Effector CD8-positive, alpha-beta T cell (primary cell): ENCODE measurements at regions not wholly inside any gene's neighbourhood (a gene's known extent, or its start where the extent isn't known, plus 50 kb on each side); places are given as distances from the start of the nearest gene placed in this dataset.
"Not testable (repeated sequence)": the region's sequence is repeated elsewhere in the genome, so short reads cannot be mapped to it uniquely, and the experiment has no call there.

ENCODE experiments used
- DNase-seq: peaks from one replicate; lab custom pipeline; 2025; lab: John Stamatoyannopoulos, UW

- no peak for DNase-seq
These were observed 87.7 kb downstream of the UTP18 start for GRCh38 chr17:51347851-51348584.

GRCh38 chr17:51351080-51351479, 90.7 kb downstream of the UTP18 start:
- no peak for DNase-seq

GRCh38 chr17:51351890-51352289, 91.5 kb downstream of the UTP18 start:
- no peak for DNase-seq

GRCh38 chr17:51352798-51353197, 92.5 kb downstream of the UTP18 start:
- no peak for DNase-seq

GRCh38 chr17:51353296-51353695, 93.0 kb downstream of the UTP18 start:
- DNase-seq, result no peak

- DNase-seq, result no peak
These were observed 94.6 kb downstream of the UTP18 start for GRCh38 chr17:51354936-51355335.

- no peak for DNase-seq
These were observed 95.4 kb downstream of the UTP18 start for GRCh38 chr17:51355441-51356410.

GRCh38 chr17:51359055-51359454, 98.7 kb downstream of the UTP18 start:
- DNase-seq, result no peak

- no peak for DNase-seq
These were observed 102.7 kb downstream of the UTP18 start for GRCh38 chr17:51362811-51363585.

GRCh38 chr17:51365090-51365489, 104.7 kb downstream of the UTP18 start:
- DNase-seq, result no peak

GRCh38 chr17:51366866-51367265, 106.5 kb downstream of the UTP18 start:
- DNase-seq, result no peak

GRCh38 chr17:51367836-51368235, 107.5 kb downstream of the UTP18 start:
- not testable (repeated sequence) for DNase-seq

- no peak for DNase-seq
These were observed 111.4 kb downstream of the UTP18 start for GRCh38 chr17:51371732-51372151.

GRCh38 chr17:51372345-51373004, 112.1 kb downstream of the UTP18 start:
- no peak for DNase-seq

- DNase-seq, result no peak
These were observed 113.3 kb downstream of the UTP18 start for GRCh38 chr17:51373489-51374152.

GRCh38 chr17:51374209-51374608, 113.9 kb downstream of the UTP18 start:
- DNase-seq, result no peak

GRCh38 chr17:51375771-51376170, 115.4 kb downstream of the UTP18 start:
- DNase-seq, result no peak

- DNase-seq, result no peak
These were observed 116.4 kb downstream of the UTP18 start for GRCh38 chr17:51376739-51377138.

- no peak for DNase-seq
These were observed 120.9 kb downstream of the UTP18 start for GRCh38 chr17:51381262-51381661.

GRCh38 chr17:51385208-51385607, 124.9 kb downstream of the UTP18 start:
- no peak for DNase-seq

- DNase-seq, result no peak
These were observed 127.2 kb downstream of the UTP18 start for GRCh38 chr17:51387582-51387981.
